ENCODE measurements at regions not wholly inside any gene's neighbourhood (a gene's known extent, or its start where the extent isn't known, plus 50 kb on each side); places are given as distances from the start of the nearest gene placed in this dataset.

DNA sequence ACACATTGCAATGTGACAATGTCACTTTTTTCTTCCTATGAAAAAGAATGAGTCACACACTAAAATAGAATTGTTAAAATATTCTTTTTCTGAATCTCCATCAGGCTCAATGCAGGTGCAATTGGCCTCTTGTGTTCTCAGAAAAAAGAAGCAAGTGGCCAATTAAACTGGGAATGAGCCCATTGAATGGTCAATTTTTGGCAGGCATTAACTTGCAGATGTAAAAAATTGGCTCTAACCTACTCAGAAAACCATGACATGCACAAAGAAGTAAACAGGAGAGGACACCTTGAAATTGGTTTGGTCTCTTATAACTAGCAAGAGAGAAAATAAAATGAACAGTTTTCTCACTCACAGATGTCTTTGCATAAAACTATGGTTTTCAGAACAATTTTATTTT, 820.8 kb downstream of the TBL1XR1 start:
- TF ChIP-seq, protein P1, sequence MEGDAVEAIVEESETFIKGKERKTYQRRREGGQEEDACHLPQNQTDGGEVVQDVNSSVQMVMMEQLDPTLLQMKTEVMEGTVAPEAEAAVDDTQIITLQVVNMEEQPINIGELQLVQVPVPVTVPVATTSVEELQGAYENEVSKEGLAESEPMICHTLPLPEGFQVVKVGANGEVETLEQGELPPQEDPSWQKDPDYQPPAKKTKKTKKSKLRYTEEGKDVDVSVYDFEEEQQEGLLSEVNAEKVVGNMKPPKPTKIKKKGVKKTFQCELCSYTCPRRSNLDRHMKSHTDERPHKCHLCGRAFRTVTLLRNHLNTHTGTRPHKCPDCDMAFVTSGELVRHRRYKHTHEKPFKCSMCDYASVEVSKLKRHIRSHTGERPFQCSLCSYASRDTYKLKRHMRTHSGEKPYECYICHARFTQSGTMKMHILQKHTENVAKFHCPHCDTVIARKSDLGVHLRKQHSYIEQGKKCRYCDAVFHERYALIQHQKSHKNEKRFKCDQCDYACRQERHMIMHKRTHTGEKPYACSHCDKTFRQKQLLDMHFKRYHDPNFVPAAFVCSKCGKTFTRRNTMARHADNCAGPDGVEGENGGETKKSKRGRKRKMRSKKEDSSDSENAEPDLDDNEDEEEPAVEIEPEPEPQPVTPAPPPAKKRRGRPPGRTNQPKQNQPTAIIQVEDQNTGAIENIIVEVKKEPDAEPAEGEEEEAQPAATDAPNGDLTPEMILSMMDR (CRISPR knock-in tag; IDR thresholded peaks at IDR 0.05) = no peak
- TF ChIP-seq HNRNPK (IDR thresholded peaks at IDR 0.05; ENCODE audit: low read depth, low read length, poor library complexity, severe bottlenecking) = no peak
- no peak for TF ChIP-seq THYN1 (CRISPR knock-in tag; IDR thresholded peaks at IDR 0.05; ENCODE audit: borderline replicate concordance, low read depth)
- no peak for TF ChIP-seq POLR2AphosphoS2 (IDR thresholded peaks at IDR 0.05; ENCODE audit: low read depth, low read length)
- no peak for TF ChIP-seq EZH2 (conservative IDR thresholded peaks at IDR 0.05; ENCODE audit: low read depth, low read length)
- TF ChIP-seq THAP11 (CRISPR knock-in tag; IDR thresholded peaks at IDR 0.05) = no peak
- TF ChIP-seq BHLHE40 (IDR thresholded peaks at IDR 0.05; ENCODE audit: low read length) = no peak
- no peak for TF ChIP-seq FOXK2 (IDR thresholded peaks at IDR 0.05)
- TF ChIP-seq JUN (CRISPR knock-in tag; IDR thresholded peaks at IDR 0.05) = no peak
- no peak for TF ChIP-seq POLR2AphosphoS5 (IDR thresholded peaks at IDR 0.05; ENCODE audit: low read depth, low read length)
- no peak for TF ChIP-seq YY1 (IDR thresholded peaks at IDR 0.05; ENCODE audit: insufficient read depth, insufficient replicate concordance, low read depth, low read length)
